Left ventricle myocardium inferior (tissue), 1 donor: ENCODE measurements at regions not wholly inside any gene's neighbourhood (a gene's known extent, or its start where the extent isn't known, plus 50 kb on each side); places are given as distances from the start of the nearest gene placed in this dataset.

Source experiments
- DNase-seq: peaks from one replicate; pipeline ENCODE4 v3.0.0-alpha.2; 2020
- H3K27ac ChIP-seq: fragments of 200-600 bp; replicated peaks from 2 replicates; pipeline ENCODE4 v1.8.0; 2021
- H3K27me3 ChIP-seq: fragments of 200-600 bp; 2 replicates; pipeline ENCODE4 v1.8.0; 2021; ENCODE audit warnings: low read depth
- H3K36me3 ChIP-seq: fragments of 200-600 bp; 2 replicates; pipeline ENCODE4 v1.8.0; 2021
- H3K4me1 ChIP-seq: fragments of 200-600 bp; 2 replicates; pipeline ENCODE4 v1.8.0; 2021
- H3K4me3 ChIP-seq: fragments of 200-600 bp; 2 replicates; pipeline ENCODE4 v1.8.0; 2021; ENCODE audit warnings: mild to moderate bottlenecking, moderate library complexity
- H3K9me3 ChIP-seq: fragments of 200-600 bp; replicated peaks from 2 replicates; pipeline ENCODE4 v1.8.0; 2021
- CTCF ChIP-seq: fragments of 200-600 bp; IDR thresholded peaks from 2 replicates; pipeline ENCODE4 v1.8.0; 2021; ENCODE audit warnings: antibody characterized with exemption, mild to moderate bottlenecking, borderline replicate concordance
- intact Hi-C: fragments of 100-400 bp; cut with micrococcal nuclease; formaldehyde crosslinking; loops from one replicate; pipeline ENCODE4 v1.11.0; 2022
- donor health status: DM: no; HTN: yes; CAD: no; lungs with severe emphysema.

- TF ChIP-seq CTCF, result no peak
- intact Hi-C loops, result no loop called here
- H3K36me3 ChIP-seq, result no peaks in the 10 kb centered on the region
- H3K27ac ChIP-seq, result no peak overlapping the region
- H3K4me1 ChIP-seq, result peaks cover 11% of the 10 kb centered on the region
- no peaks in the 10 kb centered on the region for H3K27me3 ChIP-seq
- no peak for DNase-seq
- H3K4me3 ChIP-seq, result no peak overlapping the region
- peaks cover 6% of the 10 kb centered on the region for H3K9me3 ChIP-seq
These were observed 258.3 kb downstream of the HAUS1 start for GRCh38 chr18:46362533-46362932.

- intact Hi-C loops, result no loop called here
- no peak overlapping the region for H3K27ac ChIP-seq
- DNase-seq, result no peak
- no peaks in the 10 kb centered on the region for H3K27me3 ChIP-seq
- H3K36me3 ChIP-seq, result no peaks in the 10 kb centered on the region
- H3K4me3 ChIP-seq, result no peak overlapping the region
- no peak for TF ChIP-seq CTCF
- H3K9me3 ChIP-seq, result peaks cover 6% of the 10 kb centered on the region
- peaks cover 2% of the 10 kb centered on the region for H3K4me1 ChIP-seq
These were observed 259.9 kb downstream of the HAUS1 start for GRCh38 chr18:46364048-46364447.

GRCh38 chr18:46366201-46366600 lies 262.0 kb downstream of the HAUS1 start:
- no peak for DNase-seq
- intact Hi-C loops, result no loop called here
- Histone ChIP-seq H3K4me1 (no peaks in the 10 kb centered on the region), H3K9me3 (no peaks in the 10 kb centered on the region), H3K36me3 (no peaks in the 10 kb centered on the region), H3K4me3 (no peak overlapping the region), H3K27me3 (no peaks in the 10 kb centered on the region), H3K27ac (no peak overlapping the region)
- no peak for TF ChIP-seq CTCF

- Histone ChIP-seq H3K4me1 (no peaks in the 10 kb centered on the region), H3K27me3 (no peaks in the 10 kb centered on the region), H3K4me3 (no peak overlapping the region), H3K9me3 (no peaks in the 10 kb centered on the region), H3K36me3 (no peaks in the 10 kb centered on the region), H3K27ac (no peak overlapping the region)
- intact Hi-C loops, result no loop called here
- no peak for DNase-seq
- no peak for TF ChIP-seq CTCF
These were observed 262.7 kb downstream of the HAUS1 start for GRCh38 chr18:46366751-46367376.

- intact Hi-C loops, result no loop called here
- Histone ChIP-seq H3K36me3 (no peaks in the 10 kb centered on the region), H3K9me3 (no peaks in the 10 kb centered on the region), H3K27ac (no peak overlapping the region), H3K4me1 (no peaks in the 10 kb centered on the region), H3K4me3 (no peak overlapping the region), H3K27me3 (no peaks in the 10 kb centered on the region)
- no peak for DNase-seq
- no peak for TF ChIP-seq CTCF
These were observed 265.1 kb downstream of the HAUS1 start for GRCh38 chr18:46369323-46369722.

- Histone ChIP-seq H3K9me3 (no peaks in the 10 kb centered on the region), H3K4me3 (no peak overlapping the region), H3K27ac (no peak overlapping the region), H3K4me1 (peaks cover 6% of the 10 kb centered on the region), H3K36me3 (no peaks in the 10 kb centered on the region), H3K27me3 (no peaks in the 10 kb centered on the region)
- no peak for DNase-seq
- intact Hi-C loops, result no loop called here
- TF ChIP-seq CTCF, result no peak
These were observed 266.7 kb downstream of the HAUS1 start for GRCh38 chr18:46370898-46371297.
